ENCODE measurements at regions not wholly inside any gene's neighbourhood (a gene's known extent, or its start where the extent isn't known, plus 50 kb on each side); places are given as distances from the start of the nearest gene placed in this dataset.

DNA sequence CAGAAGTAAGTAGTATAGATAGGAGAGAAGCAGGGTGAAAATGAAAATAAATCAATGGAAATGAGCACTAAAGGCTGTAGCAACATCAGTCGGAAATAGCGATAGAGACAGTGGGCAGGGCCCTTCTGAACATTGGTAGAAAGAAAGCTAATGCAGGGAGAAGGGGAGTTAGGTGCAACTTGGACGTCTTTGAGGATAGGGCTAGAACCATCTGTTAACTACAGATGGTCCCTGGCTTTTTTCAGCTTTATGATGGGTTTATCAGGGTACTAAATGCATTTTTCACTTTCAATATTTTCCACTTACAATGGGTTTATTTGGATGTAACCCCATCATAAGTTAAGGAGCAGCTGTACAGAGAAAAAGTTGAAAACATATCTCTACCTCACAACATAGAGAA lies 72.8 kb upstream of the CNR1 start:
- TF ChIP-seq, protein P1, sequence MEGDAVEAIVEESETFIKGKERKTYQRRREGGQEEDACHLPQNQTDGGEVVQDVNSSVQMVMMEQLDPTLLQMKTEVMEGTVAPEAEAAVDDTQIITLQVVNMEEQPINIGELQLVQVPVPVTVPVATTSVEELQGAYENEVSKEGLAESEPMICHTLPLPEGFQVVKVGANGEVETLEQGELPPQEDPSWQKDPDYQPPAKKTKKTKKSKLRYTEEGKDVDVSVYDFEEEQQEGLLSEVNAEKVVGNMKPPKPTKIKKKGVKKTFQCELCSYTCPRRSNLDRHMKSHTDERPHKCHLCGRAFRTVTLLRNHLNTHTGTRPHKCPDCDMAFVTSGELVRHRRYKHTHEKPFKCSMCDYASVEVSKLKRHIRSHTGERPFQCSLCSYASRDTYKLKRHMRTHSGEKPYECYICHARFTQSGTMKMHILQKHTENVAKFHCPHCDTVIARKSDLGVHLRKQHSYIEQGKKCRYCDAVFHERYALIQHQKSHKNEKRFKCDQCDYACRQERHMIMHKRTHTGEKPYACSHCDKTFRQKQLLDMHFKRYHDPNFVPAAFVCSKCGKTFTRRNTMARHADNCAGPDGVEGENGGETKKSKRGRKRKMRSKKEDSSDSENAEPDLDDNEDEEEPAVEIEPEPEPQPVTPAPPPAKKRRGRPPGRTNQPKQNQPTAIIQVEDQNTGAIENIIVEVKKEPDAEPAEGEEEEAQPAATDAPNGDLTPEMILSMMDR (IDR thresholded peaks at IDR 0.05) = no peak
- TF ChIP-seq POLR2A (IDR thresholded peaks at IDR 0.05) = no peak
